GM18870 (cell line): ENCODE measurements at regions not wholly inside any gene's neighbourhood (a gene's known extent, or its start where the extent isn't known, plus 50 kb on each side); places are given as distances from the start of the nearest gene placed in this dataset.

Source experiments
- ATAC-seq: cut with Tn5 transposase; IDR thresholded peaks from one replicate; pipeline ENCODE4 v1.9.1; 2021; ENCODE audit warnings: moderate library complexity; ENCODE audit not compliant: unreplicated experiment

DNA sequence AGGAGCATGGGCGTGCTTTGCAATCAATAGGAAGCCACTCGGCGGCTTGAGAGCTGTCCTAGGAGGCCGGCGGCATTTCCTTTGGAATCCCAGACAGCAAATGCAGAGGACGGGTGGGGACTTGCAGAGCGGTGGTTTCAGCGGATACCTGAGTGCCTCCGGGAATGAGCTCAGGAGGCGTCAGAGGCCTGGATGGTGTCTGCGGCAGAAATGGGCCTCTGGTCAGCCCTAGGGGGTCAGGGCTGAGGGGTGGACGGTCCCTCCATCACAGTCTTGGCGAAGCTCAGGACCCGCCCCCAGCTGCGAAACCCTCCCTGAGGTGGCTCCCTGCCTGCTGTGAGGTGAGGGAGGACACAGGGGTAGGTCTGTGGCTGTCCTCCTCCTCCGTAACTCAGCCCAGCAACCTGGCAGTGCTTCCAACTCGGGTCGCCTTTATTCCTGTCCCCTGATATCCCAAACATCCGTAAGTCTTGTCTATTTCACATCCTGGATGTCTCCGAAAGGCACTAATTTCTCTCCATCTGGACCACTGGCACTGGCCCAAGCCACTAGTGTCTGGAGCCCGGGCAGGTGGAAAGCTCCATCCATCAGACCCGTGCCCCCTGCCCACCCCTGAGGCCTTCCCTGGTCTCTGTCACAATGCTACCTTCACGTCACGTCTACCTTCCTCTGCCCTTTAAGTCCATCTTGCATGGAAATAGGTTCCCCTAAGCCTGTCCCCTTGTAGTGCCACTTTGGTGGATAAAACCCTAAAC is 686.6 kb downstream of the BRD1 start:
- no peak for ATAC-seq

DNA sequence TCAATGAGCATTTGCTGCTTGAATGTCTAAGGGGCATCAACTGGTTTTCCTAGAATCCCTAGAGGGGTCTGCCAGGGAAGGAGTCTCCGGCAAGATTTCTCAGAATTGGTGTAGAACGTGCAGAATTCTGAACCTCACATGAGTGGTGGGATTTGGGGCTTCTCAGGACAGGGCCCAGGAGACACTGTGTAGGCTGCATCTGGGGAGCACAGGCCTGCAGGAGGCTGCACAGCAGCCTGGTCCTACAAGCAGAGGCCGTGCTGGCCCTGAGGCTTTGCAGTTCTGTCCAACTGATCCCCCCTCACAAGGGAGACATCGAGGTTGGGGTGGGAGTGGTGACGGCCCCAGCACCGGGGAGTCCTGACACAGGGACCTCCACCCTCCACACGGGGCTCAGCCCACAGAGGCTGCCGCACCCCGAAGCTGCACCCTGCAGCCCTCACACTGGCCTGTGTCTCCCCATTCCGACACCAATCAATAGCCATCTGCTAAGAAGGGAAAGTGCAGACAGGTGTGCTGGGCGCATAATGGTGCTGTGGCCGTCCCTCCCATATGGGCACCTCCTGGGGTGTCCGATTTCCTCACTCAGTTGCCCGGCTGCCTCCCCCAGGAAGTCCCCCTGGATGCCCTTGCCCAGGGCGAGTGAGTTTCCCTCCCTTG is 688.1 kb downstream of the BRD1 start:
- ATAC-seq = no peak

DNA sequence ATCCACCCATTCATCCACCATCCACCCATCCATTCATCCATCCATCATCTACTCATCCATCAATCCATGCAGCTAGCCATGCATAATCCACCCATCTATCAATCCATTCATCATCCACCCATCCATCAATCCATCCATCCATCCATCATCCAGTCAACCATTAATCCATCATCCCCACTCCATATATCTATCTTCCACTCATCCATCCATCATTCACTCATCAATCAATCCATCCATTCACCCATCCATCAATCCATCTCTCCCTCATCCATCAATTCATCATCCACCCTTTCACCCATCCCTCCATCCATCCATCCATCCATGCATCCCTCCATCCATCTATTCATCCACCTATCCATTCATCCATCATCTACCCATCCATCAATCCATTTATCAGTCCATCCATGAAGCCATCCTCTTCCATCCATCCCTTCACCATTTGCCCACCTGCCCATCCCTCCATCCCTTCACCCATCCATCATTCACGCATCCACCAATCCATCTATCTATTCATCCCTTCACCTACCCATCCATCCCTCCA is 689.4 kb downstream of the BRD1 start:
- ATAC-seq = no peak

DNA sequence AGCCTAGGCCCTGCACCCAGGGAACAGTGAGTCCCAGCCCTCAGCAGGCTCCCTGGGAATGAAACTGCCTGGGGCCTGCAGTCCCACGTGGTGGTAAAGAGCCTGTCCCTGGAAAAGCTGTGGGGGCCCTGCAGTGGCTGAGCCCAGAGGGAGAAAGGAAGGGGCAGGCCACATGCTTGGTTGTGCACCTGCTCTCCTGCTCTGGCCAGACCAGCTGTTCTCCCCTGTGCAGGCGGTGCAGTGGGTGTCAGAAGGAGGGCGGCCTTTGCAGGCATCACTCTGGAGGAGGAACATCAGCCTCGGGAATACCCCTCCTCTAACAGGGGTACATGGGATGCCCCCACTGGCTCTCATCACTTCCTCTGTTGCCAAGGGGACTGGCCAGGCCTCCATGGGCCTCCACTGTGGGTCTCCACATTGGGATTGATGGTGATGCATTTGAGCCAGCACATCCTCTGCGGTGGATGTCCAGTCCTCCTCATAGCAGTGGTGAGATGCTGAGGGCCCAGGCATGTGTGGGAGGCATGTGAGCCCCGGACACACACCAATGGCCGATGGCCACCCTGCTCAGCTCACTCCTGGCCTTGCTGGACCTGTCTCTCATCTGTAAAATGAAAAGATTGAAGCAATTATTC is 690.4 kb downstream of the BRD1 start:
- ATAC-seq = no peak

DNA sequence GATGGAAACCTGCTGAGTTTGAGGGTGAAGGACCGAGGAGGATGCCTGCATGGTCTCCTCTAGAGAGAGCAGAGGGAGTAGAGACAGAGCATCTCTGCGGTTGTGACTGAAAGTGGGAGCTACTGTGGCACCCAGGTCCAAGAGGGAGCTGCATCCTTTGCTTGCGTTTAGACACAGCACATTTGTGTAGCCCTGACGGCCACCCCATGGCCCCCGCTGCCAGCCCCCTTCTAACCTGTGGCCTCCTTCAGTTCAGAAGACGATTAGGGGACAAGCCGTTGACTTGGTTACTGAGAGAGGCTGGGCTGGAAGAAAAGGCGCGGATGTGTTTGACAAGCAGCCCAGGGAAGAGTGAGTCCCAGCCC is 690.9 kb downstream of the BRD1 start:
- no peak for ATAC-seq

DNA sequence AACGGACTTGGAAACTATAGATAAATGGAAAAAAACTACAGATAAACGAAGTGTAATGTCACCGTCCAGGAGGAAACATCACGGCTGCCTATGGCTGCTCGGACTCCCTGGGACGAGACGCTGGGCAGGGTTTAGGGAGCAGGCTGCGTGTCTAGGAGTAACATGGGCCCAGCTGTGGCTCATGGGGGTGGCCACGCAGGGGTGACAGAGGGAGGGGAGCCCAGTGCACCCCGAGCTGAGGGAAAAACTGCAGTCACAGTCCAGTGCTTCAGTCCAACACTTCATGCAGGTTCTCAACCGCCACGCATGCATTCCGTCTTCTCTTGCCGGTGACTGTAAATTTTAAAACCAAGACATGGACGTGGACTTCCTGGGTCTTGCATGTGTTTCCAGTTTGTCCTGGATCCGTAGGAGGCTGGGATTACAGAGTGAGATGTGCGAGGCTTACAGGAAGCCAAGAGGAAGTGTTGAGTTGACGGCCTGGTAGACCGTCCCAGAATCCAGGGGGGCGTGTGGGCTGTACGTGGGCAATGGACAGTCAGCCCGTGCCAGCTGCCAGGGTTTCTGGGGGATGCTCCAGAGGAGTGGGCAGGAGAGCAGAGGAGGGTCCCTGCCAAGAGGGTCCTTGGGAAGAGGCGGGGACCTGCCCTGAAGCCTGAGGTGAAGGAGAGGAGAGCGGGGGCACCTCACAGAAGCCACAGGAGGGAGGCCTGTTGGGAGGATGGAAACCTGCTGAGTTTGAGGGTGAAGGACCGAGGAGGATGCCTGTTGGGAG is 691.4 kb downstream of the BRD1 start:
- ATAC-seq = no peak

DNA sequence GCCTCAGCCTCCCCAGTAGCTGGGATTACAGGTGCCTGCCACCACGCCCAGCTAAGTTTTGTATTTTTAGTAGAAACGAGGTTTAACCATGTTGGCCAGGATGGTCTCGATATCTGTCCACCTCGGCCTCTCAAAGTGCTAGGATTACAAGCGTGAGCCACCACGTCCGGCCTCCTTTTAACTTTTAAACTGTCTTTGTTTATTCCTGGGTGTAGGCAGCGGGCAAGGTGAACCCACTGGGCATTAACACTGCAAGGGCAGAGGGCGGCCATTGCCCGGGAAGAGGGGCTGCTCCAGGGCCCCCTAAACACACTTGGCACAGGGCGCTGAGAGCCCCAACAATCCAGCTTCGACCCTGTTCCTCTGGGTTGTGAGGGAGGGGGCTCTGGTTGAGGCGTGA is 693.6 kb downstream of the BRD1 start:
- no peak for ATAC-seq

DNA sequence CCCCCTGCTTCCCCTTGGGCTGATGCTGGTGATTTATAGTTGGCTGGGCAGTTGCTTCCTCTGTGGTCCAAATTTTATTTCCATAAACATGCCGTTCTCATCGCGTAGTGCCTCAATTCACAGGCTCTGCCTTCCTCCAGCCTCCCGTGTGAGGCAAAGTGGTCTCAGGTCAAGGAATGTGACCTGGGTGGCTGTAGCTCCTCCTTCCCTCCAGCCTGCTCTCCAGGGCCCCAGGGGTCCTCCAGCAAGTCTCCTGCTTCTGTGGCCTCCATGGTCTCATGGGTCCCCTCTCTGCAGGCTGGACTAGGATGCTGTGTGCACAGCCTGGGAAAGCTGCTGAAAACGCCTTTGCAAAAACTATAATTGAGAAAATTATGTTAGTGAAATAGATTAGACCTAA is 694.1 kb downstream of the BRD1 start:
- no peak for ATAC-seq

DNA sequence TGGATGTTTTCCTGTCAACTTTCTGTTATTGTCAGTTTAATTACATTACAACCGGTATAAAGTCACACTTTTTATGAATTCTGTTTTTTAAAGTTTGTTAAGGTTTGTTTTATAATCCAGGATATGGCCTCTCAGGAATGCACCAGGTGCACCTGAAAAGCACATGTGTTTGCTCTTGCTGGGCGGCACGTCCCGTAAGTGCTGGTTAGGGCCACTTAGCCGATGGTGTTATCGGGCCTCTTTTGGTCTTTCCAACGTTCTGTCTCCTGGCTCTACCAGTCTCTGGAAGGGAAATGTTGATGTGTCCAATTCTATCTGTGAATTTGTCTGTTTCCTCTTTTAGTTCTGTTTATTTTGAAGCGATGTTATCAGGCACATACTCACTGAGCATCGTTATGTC is 695.7 kb downstream of the BRD1 start:
- ATAC-seq = no peak

DNA sequence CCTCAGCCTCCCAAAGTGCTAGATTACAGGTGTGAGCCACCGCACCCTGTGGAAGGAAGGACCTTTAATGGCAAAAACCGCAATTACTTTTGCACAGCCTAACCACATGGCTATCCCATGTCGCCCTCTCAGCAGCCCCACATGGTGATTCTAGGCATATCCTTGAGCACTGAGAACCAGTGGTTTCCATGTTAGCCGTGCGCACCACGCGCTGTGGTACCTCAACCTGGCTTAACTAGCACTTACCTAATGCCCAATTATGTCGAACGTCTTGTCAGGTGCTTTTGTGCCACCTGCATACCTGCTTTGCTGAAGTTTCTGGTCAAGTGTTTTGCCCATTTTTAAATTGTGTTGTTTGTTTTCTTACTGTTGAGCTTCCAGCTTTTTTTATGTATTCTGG is 697.9 kb downstream of the BRD1 start:
- ATAC-seq = no peak

DNA sequence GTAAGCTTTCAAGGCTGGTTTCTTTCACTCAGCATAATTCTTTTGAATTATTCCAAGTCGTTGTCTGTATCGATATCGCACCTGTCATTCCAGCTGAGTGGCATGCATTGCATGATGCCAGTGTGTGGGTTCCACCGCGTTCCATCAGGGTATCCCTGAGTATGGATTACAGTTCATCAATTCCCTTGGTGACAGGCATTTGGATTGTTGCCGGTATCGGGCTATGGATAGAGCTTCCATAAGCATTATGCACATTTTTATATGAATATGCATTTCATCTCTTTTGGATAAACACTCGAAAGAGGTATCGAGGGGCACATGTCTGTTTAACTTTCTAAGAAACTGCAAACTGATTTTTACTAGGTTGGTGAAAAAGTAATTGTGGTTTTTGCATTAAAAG is 698.8 kb downstream of the BRD1 start:
- ATAC-seq = no peak

DNA sequence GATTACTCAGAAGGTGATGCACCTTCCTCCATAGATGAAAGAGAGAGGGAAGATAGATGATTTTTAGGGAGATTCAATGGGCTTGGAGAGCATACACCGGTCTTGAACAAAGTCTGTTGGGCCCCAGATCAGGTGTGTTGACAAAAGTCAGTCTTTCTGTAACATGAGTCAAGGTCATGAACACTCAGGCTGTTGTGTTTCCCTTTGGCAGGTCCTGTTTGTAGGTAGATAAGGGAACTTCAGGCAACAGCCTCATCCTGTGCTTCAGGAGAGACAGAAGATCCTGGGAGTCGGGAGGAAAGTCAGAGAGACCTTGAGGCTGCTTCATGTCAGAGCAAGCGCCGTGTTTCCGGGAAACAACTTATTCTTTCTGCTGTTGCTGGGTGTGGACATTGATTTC is 703.1 kb downstream of the BRD1 start:
- no peak for ATAC-seq

DNA sequence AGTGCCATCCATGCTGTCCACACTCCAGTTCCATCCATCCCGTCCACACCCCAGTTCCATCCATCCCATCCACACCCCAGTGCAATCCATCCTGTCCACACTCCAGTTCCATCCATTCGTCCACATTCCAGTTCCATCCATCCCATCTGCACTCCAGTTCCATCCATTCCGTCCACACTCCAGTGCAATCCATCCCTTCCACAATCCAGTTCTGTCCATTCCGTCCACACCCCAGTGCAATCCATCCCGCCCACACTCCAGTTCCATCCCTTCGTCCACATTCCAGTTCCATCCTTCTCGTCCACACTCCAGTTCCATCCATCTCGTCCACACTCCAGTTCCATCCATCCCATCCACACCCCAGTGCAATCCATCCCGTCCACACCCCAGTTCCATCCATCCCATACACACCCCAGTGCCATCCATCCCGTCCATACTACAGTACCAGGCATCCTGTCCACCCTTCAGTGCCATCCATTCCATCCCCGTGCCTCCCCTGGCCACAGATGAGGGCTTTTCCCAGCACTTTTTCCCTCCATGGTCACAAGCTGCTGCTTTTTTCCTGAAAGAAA is 704.0 kb downstream of the BRD1 start:
- ATAC-seq = no peak

DNA sequence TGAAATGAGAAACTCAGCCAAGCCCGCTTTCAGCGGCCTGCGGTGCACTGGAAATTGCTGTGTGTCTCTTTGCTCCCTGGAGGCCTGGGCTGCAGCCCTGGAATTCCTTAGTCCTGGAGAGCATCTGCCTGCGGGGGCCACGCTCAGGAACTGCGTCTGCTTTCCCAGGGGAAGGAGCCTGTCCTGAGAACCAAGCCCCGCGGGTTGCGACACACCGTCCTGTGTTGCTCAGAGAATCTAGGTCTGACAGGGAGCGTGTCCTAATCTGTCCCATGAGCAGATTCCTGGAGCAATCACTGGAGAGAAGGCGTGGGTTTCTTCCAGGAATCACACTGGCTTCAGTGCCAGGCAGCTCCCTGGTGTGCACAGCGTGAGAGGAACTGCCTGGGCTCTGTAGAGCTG is 708.1 kb downstream of the BRD1 start:
- no peak for ATAC-seq

DNA sequence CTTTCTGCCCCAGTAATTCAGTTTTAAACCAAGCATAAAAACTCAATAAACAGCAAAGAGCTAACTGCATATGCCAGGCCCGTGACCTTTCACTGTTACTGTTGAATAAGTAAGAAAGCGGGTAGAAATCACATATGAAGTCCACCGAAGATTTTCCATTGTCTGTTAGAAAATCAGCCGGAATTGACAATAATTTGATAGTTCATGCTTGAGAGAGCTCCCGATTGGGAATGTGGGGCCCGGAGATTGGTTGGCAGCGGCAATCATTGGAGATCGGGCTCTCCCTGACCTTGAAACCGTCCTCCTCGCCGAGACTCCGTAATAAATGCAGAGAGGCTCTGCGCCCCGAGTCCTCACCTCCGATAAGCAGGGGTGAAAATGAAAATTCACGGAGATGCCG is 709.6 kb downstream of the BRD1 start:
- no peak for ATAC-seq

DNA sequence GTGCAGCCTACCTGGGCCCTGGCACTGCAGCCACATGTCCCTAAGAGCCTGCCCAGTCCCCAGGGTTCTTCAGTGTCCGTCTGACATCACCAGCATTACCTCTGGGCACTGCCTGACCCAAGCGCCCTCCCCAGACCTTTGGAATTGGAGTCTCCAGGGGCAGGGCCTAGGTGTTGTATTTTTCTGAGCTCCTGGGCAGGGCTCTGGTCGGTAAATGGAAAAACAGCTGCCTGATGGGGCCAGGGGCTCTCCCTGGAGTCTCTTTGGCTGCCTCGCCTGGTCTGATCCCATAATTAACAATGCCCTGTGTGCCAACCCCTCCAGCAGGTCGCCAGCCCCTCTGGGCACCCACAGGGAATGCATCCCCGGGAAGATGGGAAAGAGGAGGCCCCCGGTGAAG is 710.2 kb downstream of the BRD1 start:
- no peak for ATAC-seq

DNA sequence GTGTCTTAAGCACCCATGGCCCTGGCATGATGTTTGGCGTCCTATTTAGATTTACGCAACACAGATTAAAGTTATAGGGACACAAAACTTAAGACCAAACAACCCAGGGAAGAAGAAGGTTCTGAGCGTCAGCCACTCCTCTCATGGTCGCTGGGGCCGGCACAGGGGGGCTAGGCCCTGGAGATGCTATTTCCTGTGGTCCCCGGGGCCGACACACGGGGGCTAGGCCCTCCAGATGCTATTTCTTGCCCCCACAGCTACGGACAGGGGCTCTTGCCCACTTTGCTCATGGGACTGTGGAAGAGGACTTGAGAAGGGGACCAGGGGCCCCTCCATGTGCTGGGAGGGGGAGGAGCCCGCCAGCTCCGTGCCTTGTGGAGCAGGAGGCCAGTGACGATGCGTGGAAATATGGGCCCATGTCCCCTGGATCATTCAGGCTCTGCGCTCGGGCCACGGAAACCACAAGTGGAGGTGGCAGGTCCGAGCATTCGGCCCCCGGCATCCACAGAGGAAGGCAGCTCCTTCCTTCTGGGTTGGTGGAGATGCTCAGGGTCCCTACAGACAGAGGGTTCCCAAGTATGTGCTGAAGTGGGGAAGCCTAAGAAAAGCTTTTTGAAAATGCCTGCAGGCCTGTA is 711.1 kb downstream of the BRD1 start:
- ATAC-seq = no peak

DNA sequence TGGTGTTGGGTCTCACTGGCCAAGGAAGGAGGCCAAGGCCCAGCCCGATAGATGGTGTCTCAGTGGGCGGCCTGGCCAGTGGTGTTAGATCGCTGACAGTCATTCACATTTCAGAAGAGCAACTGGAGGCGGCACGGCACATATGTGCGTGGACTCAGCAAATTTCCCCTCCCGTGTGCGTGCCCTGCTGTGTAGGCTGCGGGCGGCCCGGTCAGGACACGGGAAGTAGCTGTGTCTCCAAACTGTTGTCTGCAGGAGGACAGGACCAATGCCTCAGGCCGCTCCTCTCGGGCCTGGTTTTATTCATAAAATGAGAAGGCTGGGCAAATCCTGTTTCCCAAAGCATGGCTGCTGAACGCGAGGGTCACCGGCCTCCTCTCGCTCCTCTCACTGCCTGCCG is 711.7 kb downstream of the BRD1 start:
- no peak for ATAC-seq

DNA sequence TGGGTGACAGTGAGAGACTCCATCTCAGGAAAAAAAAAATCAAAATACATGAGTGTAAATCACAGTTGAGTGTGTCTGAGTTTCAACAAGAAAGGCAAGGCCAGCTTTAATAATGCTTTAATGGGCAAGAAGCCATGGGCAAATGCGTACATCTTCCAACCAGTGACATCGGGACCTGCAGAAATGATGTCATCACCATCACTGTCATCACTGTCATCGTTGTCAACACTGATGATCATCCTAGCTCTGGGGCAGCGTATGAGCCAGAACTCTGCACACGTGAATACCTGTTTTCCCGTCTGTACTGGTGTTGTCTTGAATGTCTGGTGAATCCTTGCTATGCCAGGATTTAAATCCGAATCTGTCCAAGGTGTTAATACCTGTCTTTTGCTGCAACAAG is 712.5 kb downstream of the BRD1 start:
- ATAC-seq = no peak

DNA sequence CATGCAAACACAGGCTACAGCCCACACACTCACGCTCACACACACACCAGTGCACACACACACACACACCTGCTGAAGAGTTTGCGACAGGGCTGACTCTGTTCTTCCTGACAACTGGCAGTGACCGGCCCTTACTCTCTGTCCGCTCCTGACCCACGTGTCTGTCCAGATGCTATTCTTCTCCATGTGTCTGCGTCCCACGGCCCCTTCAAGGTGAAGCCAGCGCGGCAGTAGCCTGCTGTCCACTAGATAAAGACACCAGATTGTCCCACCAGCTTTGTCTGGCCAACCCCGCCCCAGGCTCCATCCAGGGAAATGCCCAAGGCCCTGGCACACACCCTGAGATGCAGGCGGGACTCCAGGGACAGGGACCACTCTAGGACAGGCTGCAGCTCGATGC is 713.9 kb downstream of the BRD1 start:
- ATAC-seq = no peak
